ENCODE measurements at regions not wholly inside any gene's neighbourhood (a gene's known extent, or its start where the extent isn't known, plus 50 kb on each side); places are given as distances from the start of the nearest gene placed in this dataset.

DNA sequence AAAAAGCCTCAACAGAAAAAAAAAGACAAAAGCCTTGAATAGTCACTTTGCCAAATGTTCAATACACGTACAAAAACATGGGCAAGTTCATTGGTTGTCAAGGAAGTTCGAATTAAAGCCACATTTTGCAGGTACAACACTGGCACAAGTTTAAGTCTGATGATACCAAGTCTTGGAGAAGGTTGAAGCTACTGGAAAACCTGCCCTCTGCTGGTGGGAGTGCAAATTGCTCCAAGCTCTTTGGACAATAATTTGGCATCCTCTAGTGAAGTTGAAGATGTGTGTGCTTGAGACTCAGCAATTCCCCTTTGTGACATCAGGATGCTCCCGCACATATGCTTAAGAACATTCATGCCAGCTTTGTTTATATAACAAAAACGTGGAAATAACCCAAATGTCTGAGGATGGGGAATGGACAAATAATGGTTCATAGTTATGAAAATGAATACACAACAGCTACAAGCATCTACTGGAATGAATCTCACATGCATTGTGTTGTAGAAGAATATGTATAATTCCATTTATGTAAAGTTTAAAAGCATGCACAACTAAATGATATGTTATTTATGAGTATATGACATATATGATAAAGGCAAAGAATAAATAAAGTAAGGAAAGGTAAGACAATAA, 120.0 kb upstream of the PLPP4 start:
- H3K4me1 ChIP-seq (ENCODE audit: control insufficient read depth, insufficient read depth, low read length) = no peaks in the 10 kb centered on the region
- no peaks in the 10 kb centered on the region for H3K36me3 Mint-ChIP-seq (ENCODE audit: low read depth)
- peaks cover 3% of the 10 kb centered on the region for H3K9me3 Mint-ChIP-seq
- no peaks in the 10 kb centered on the region for H3K27me3 Mint-ChIP-seq (ENCODE audit: insufficient read depth)
- H3K27ac Mint-ChIP-seq = no peak overlapping the region
- H3K27me3 ChIP-seq (ENCODE audit: control insufficient read depth, insufficient read depth, low read length, poor library complexity, severe bottlenecking) = no peaks in the 10 kb centered on the region
- H3K4me1 Mint-ChIP-seq = peaks cover 4% of the 10 kb centered on the region
- H3K36me3 ChIP-seq (ENCODE audit: control insufficient read depth, insufficient read depth, low read length) = no peaks in the 10 kb centered on the region
- TF ChIP-seq, protein P1, sequence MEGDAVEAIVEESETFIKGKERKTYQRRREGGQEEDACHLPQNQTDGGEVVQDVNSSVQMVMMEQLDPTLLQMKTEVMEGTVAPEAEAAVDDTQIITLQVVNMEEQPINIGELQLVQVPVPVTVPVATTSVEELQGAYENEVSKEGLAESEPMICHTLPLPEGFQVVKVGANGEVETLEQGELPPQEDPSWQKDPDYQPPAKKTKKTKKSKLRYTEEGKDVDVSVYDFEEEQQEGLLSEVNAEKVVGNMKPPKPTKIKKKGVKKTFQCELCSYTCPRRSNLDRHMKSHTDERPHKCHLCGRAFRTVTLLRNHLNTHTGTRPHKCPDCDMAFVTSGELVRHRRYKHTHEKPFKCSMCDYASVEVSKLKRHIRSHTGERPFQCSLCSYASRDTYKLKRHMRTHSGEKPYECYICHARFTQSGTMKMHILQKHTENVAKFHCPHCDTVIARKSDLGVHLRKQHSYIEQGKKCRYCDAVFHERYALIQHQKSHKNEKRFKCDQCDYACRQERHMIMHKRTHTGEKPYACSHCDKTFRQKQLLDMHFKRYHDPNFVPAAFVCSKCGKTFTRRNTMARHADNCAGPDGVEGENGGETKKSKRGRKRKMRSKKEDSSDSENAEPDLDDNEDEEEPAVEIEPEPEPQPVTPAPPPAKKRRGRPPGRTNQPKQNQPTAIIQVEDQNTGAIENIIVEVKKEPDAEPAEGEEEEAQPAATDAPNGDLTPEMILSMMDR (conservative IDR thresholded peaks at IDR 0.05) = peak; percentile 95
- no peak overlapping the region for H3K4me3 ChIP-seq (ENCODE audit: low read length)
- DNase-seq = peak; percentile 90
- H3K4me3 Mint-ChIP-seq = no peak overlapping the region
- WGBS, 2 experiments (ENCODE audit: insufficient coverage in 1 of 2, insufficient read length in 1 of 2) = 0 to 14% methylated on average over 2 to 3 of the region's 4 CpGs
- H3K9ac ChIP-seq (ENCODE audit: extremely low read depth, low read length, poor library complexity, severe bottlenecking) = no peak overlapping the region
- no peak overlapping the region for H3K27ac ChIP-seq (ENCODE audit: low read depth, low read length)
- H3K9me3 ChIP-seq (ENCODE audit: control insufficient read depth, low read length) = peaks cover 6% of the 10 kb centered on the region

DNA sequence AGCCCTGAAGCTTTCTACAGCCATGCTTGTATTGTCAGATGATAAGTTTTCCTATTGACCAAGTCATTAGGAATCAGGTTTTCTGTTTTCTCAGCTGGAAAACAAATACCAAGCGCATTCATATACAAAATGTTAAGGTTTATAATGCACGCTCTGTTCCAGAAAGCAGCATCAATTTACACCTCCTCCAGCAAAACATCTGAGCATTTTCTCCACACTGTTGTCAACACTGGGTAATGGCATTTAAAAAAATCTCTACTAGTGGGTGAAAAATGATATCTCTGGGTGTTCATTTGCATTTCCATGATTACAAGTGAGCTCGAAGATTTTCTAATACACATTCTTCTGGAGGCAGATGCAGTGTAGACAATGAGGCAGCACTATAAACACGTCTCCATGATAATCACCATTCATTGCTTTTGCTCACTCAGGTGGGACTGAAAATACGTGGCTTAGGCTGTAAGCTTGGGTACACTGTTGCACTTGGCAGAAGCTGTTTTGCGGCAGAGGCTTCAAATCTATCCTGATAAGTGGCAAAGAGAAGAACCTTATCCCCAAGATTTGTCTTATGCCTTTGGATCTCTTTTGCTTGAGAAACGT, 114.8 kb upstream of the PLPP4 start:
- Mint-ChIP-seq H3K27ac (no peak overlapping the region), H3K4me1 (peaks cover 24% of the 10 kb centered on the region), H3K4me3 (no peak overlapping the region), H3K36me3 (ENCODE audit: low read depth) (no peaks in the 10 kb centered on the region), H3K27me3 (ENCODE audit: insufficient read depth) (no peaks in the 10 kb centered on the region), H3K9me3 (no peaks in the 10 kb centered on the region)
- DNase-seq = no peak
- Histone ChIP-seq H3K36me3 (ENCODE audit: control insufficient read depth, insufficient read depth, low read length) (no peaks in the 10 kb centered on the region), H3K9me3 (ENCODE audit: control insufficient read depth, low read length) (no peaks in the 10 kb centered on the region), H3K9ac (ENCODE audit: extremely low read depth, low read length, poor library complexity, severe bottlenecking) (no peak overlapping the region), H3K27me3 (ENCODE audit: control insufficient read depth, insufficient read depth, low read length, poor library complexity, severe bottlenecking) (no peaks in the 10 kb centered on the region), H3K4me3 (ENCODE audit: low read length) (no peak overlapping the region), H3K4me1 (ENCODE audit: control insufficient read depth, insufficient read depth, low read length) (peaks cover 6% of the 10 kb centered on the region), H3K27ac (ENCODE audit: low read depth, low read length) (no peak overlapping the region)
- WGBS, 2 experiments (ENCODE audit: insufficient coverage in 1 of 2, insufficient read length in 1 of 2) = 67 to 79% methylated on average over 6 to 7 of the region's 7 CpGs
- TF ChIP-seq, protein P1 (conservative IDR thresholded peaks at IDR 0.05) = no peak

DNA sequence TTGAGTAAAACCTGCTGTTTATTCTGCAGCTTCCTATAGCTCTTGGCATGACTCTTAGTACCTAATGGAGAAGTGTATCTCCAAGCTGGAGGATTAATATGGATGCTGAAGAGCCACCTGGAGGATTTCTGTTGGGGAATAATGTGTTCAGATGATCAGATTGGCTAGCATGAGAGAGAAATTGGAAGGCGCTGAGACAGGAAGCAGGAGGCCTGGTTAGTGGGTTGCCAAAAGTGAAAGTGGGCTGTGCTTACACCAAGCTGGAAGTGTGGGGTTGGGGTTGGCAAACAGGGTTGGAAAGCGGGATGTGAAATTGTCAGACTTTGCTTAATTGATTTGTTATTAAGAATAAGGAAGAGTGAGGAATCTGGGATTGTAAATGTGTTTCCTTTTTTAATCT, 111.8 kb upstream of the PLPP4 start:
- H3K27ac Mint-ChIP-seq = no peak overlapping the region
- H3K36me3 ChIP-seq (ENCODE audit: control insufficient read depth, insufficient read depth, low read length) = no peaks in the 10 kb centered on the region
- H3K9me3 Mint-ChIP-seq = no peaks in the 10 kb centered on the region
- no peaks in the 10 kb centered on the region for H3K27me3 ChIP-seq (ENCODE audit: control insufficient read depth, insufficient read depth, low read length, poor library complexity, severe bottlenecking)
- H3K9me3 ChIP-seq (ENCODE audit: control insufficient read depth, low read length) = no peaks in the 10 kb centered on the region
- H3K9ac ChIP-seq (ENCODE audit: extremely low read depth, low read length, poor library complexity, severe bottlenecking) = no peak overlapping the region
- H3K27ac ChIP-seq (ENCODE audit: low read depth, low read length) = no peak overlapping the region
- H3K4me3 Mint-ChIP-seq = no peak overlapping the region
- TF ChIP-seq, protein P1 (conservative IDR thresholded peaks at IDR 0.05) = no peak
- H3K4me1 Mint-ChIP-seq = peaks cover 24% of the 10 kb centered on the region
- DNase-seq = no peak
- H3K4me3 ChIP-seq (ENCODE audit: low read length) = no peak overlapping the region
- peaks cover 6% of the 10 kb centered on the region for H3K4me1 ChIP-seq (ENCODE audit: control insufficient read depth, insufficient read depth, low read length)
- 92 to 94% methylated on average over 2 of the region's 2 CpGs for WGBS, 2 experiments (ENCODE audit: insufficient coverage in 1 of 2, insufficient read length in 1 of 2)
- H3K27me3 Mint-ChIP-seq (ENCODE audit: insufficient read depth) = no peaks in the 10 kb centered on the region
- H3K36me3 Mint-ChIP-seq (ENCODE audit: low read depth) = no peaks in the 10 kb centered on the region
